T-helper 22 cell (primary cell): ENCODE measurements at regions not wholly inside any gene's neighbourhood (a gene's known extent, or its start where the extent isn't known, plus 50 kb on each side); places are given as distances from the start of the nearest gene placed in this dataset.
"Not testable (repeated sequence)": the region's sequence is repeated elsewhere in the genome, so short reads cannot be mapped to it uniquely, and the experiment has no call there.

Experiments
- DNase-seq: peaks from one replicate; pipeline ENCODE4 v3.0.0-alpha.2; 2020; ENCODE audit warnings: low read depth

DNA sequence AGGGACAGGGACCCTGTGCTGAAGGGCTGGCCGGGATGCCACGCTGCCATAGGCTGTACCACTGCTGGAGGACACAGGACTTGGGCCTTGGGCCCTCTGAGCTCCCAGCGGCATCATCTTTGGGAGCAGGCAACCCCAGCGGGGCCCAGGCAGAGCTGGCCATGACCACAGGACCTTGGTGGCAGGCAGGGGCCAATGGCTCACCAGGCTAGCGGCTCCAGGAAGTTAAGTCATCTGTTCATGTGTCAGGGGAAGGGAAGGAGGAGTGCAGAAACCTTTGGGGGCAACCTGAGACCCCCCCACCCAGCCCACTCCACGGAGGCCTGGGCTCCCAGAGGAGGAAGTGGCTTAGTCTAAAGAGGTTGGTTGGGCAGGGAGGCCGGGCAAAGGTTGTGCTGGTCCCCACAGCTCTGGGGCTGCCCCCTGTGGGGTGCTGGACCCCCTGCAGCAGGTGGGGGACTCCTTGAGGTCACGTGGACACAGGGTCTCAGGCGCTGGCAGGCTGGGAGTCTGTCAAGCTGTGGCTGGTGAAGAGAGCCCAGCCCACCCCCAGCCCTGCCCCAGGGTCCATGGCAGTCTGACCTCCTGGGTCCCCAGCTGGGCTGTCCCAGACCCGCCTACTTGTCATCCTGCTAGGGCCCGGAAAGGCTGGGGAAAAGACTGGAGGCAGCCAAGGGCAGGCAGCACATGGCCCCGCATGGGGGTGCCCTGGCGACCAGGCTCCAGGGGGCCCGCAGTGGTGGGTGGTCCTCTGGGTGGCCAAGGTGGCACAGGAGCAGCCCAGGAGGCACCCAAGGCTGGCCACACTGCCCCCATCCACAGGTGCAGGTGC, 184.3 kb downstream of the IGLL1 start:
- DNase-seq, result no peak

DNA sequence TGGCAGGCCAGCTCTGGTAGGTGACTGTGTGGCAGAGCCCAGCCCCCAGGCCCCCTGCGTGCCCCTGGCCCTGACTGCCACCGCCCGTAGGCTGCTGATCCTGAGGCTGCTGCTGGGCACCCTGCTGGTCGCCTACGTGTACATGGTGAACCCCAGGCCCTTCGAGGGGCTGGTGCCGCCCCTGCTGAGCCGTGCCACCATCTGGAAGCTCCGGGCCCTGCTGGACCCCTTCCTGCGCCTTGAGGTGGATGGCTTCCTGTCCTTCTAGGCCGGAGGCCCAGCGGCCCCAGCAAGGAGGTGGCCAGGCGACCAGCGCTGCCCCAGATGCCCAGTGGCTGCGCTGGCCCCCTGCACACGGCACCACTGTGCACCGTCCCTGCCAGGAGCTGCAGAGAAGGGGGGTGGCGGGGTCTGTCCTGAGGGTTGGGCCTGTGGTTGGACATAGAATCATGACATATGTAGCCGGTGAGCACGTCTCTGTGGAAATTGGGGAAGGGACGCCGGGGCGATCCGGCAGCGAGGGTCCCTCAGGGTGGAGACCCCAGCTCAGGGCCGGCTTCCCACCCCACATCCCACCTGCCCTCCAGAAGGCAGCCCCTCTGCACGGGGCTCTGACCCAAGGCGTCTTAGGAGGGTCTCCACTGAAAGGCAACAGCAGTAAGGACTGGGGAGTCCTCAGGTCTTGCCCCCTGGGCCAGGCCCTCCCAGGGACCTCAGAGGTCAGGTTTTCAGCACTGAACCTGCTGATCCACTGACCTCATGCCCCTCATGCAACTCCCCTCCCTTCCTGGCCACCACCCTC, 185.4 kb downstream of the IGLL1 start:
- no peak for DNase-seq

DNA sequence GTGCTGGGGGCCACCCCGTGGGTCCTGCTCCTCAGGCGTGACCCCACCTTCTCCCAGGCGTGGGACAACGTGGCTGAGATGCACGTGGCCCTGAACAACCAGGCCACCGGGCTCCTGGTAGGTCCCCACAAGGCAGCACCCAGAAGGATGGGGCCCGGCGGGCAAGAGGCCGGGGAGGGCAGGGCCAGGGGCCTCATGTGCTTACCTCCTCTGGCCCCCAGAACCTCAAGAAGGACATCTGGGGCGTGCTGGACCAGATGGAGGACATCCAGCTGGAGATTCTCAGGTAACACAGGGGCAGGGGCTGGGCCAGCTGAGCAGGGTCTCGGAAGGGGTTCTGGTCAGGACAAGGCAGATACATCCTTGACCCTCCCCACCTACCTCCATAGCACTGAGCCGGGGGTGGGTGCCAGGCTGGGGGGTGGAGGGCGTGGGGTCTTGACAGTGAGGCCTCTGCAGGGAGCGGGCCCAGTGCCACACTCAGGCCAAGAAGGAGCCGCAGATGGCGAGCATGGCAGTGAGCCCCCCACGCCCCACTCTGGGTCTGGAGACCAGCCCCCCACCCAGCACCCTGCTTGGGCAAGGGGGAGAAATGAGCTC, 186.3 kb downstream of the IGLL1 start:
- no peak for DNase-seq

DNA sequence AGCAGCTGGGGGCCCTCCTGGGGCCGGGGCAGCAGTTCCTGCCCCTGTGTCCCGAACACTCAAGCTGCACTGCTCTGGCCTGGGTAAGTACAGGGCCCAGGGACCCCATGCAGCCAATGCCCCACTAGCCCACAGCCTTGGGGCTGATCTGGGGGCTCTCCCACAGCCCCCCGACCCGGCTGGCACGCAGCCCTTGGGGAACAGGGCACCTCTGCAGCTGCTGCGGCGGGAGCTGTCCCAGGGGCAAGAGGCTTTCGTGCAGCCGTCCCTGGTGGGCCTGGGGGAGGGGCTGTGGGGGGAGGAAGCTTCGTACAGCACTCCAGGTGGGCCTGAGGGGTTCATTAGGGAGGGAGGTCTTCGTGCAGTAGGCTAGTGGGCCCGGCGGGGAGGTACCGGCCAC, 186.9 kb downstream of the IGLL1 start:
- not testable (repeated sequence) for DNase-seq

DNA sequence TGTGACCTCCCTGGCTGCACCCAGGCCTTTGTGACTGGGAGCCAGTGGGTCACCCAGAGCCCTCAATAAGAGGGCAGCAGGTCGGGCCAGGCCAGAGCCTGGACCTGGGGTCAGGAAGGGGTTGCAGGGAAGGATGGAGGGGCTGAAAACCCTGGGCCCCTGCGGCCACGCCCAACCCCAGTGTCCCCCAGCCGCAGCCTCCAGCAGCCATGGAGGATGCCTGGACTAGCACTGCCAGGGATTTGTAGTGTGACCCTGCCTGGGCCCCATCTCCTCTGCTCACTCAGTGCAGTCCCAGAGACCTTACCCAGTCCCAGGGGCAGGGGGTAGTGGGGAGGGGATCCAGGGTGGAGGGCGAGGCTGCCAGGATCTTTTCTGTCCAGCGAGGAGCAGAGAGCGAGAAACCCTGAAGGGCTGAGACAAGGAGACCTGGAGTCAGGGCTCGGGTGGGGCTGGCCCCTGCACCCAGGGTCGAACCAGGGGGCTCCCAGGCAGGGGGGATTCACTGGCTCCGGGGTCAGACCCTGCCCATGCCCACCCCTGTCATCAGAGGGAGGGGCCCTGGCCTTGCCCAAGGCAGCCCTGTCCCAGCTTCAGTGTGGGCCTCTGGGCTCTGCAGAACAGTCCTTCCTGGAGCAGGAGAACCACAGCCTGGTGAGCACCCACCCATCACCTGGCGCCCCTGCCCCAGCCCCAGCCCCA, 187.5 kb downstream of the IGLL1 start:
- no peak for DNase-seq

DNA sequence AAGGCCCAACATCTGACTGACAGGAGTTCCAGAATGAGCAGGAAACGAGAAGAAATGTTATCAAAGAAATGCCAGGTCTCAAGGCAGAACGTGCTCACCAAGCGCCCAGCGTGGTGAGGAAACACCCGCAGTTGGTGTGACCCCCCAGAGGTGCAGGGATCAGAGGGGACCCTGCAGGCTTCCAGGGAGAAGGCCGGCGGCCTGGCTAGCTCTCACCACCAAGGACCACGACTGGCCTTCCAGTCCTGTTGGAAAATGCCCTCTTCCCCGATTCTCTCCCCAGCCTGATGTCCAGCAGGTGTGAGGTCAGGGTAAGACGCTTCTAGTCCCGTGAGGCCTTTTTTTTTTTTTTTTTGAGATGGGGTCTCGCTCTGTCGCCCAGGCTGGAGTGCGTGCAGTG, 189.1 kb downstream of the IGLL1 start:
- DNase-seq, result no peak

DNA sequence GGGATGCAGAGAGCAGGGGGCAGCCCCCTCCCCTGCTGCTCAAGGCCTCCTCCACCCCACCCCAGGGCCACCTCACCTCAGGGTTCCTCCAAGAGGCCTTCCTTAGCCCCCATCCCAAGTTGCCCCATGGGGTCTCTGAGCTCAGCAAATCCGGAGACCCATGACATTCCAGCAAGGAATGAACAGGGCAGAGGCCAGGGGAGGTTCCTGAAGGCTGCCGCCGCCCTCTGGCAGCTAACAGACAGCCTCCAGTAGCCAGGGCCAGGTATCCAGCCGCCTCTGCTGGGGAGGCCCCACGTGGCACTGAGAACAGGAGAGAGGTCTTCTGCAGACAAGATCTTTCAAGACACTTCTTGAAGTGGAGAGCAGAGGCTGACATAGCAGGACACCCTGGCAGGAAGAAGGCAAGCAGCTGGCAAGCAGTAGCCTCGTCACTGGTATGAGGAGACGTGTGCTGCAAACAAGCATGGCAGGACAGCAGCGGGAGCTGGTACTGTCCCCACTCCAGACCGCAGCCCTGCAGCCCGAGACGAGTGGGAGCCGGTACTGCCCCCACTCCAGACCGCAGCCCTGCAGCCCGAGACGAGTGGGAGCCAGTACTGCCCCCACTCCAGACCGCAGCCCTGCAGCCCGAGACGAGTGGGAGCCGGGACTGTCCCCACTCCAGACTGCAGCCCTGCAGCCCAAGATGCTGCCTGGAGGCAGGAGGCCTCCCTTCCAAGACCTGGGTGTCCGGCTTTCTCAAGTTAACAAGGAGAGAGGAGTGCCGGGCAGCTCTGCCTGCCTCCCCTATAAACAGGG, 190.6 kb downstream of the IGLL1 start:
- DNase-seq, result no peak

DNA sequence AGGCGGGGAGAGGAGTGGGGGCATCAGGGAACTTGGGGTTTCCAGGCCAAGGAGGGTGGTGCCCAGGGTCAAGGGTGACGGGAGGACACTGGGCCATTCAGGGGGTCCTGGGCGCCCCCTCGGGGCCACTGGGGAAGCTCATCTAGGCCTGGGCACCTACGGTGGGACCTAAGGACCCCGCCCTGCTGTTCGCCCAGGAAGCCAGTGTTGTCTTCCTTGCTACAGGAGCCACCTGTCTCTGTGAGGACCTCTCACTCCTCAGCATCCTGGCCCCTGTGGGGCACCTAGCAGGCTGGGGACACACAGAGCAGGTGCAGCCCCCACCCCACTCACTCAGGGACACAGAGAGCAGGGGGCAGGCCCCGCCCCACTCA, 191.6 kb downstream of the IGLL1 start:
- DNase-seq, result no peak

DNA sequence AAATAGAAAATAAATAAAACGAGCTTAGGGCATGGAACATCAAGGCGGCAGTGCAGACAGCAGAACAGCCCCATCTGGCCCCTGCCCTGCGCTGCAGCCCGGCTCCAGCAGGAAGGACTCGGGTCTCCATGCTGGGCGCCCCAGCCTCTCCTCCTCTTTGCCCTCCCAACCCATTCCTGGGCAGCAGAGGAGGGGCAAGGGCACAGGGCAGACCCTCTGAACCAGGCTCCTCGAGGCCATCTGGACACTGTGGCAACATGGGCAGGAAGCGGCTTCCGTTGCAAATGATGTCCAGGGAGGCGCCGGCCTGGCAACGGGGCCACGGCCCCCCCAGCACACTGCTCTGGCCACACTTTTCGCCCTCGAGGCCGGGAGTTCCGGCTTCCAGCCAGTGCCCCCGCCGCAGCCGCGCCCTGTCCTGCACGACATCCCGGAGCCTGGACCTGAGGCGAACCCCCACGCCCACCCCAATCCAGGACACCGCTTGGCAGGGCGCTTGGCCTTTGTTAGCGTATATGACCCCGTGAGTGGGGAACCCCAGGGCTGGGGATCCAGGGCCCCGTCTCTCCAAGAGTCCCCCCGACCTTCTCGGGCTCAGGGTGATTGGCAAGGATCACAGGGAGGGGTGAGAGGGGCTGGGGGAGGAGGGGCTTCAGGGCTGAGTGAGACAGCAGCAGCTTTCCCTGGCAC, 192.1 kb downstream of the IGLL1 start:
- no peak for DNase-seq

DNA sequence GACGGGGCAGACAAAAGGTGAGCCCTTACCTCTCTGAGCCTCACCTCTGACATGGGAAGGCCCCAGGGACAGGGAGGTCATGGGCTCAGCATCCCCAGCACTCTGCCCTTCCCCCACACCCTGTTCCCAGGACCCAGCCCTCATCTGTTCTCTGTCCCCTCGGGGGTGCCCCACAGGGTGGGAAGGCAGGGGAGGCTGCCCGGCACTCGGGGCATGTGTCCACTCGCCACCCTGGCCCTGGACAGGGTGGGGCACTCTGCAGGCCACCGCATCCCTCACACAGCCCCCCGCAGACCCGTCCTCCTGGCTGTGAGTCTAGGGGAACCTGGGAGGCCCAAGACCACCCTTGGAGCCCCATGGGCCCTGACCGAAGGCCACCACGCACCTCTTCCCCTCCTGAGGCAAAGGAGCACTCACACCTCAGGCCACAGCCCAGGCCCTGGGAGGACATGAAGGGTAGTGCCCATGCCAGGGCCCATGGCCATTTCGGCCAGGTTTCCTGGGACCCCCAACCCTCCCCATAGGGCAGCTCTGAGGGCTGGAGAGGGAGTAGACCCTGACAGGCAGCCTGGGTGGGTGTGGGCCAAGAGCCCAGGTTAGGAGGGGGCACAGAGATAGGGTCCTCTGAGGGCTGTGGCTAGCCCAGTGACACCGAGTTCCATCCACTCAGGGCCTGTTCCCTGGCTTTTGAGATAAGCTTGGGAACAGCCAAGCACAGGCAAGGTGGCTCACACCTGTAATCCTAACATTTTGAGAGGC, 193.1 kb downstream of the IGLL1 start:
- no peak for DNase-seq

DNA sequence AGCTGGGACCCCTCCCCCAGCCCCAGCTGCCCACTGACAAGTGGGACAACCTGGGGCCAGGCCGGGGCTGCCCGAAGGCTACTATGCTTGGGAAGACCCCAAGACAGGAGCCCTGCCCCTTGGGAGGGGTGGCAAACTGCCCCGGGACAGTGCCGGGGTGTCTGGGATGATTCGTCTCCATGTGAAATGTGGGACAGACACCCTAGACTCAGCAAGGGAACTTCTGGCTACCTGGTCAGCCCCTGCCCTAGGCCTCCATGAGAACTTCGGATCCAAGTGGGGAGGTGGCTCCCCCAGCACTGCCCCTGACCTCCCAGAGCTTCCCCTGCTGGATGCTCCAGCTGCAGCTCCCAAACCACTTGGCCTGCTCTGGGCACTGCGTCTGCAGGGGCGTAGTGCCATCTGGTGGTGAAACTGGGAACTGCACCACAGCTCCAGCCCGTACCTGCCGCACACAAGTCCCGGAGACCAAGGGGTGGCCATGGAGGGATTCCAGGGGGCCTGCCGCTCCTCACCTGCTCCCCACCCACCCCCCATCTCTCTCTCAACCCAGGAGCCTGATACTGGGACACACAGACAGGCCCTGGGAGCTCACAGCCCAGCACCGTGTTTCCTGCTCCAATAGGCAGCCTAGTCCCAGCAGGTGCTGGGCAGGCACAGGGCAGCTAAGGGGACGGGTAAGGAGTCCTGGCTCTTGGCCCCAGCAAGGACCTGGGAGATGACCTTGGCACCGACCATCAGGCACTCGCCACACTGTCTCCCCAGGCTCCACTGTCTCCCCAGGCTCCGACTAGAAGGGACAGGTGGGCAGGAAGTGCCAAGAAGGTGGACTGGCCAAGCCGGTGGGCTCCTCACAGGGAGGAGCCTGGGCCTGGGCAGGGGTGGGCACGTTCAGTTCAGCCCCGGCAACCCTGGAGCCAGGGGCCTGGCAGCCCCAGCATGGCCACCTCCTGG, 194.1 kb downstream of the IGLL1 start:
- DNase-seq, result peak; percentile 41

DNA sequence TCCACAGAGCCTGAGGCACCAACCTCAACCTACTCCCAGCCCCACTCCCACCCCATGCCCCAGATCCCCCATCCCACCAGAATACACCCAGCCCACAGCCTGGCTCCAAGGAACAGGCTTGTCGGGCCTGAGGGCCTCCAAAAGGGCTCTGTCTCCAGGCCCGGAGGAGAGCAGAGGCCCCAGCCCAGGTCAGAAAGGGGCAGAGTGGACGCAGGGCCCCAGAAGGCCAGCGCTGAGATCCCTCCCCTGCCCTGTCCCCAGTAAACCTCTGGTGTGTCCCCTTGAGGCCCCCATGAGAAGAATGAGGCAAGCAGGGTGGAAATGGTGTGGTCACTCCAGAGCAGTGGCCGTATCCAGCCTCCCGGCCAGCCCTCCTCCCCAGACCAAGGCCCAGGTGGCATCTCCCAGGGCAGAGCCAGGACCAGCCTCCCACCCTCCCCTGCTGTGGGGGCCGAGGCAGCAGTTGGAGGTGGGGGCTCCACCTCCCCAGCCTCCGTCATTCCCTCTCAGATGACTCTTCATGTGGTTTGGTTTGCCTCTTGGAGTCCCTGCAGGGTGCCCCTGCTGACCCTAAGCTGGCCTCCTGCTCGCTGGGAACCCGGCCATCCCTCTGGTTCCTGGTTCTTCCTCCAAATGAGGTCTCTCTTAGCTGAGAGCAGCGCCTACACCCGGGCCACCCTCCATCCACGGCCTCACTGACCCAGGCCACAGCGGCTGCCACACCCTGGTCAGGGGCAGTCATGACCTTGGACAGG, 195.0 kb downstream of the IGLL1 start:
- no peak for DNase-seq

DNA sequence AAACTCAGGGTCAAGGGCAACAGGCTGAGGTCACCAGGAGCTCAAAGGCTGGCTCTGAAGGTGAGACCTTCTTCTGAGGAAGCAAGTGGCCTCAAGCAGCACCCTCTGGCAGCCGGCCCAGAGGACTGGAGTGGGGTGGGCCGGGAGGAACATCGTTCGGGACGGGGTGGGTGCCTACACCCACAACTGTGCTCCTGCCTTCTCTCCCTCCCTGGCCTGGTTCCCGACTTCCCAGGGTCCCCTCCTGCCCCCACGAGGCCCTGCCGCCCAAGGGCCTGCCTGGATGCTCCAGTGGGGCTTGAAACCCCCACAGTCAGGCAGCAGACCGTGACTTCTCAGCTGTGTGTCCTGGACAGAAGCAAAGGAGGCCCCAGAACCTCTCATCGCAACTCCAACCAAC, 195.7 kb downstream of the IGLL1 start:
- no peak for DNase-seq

DNA sequence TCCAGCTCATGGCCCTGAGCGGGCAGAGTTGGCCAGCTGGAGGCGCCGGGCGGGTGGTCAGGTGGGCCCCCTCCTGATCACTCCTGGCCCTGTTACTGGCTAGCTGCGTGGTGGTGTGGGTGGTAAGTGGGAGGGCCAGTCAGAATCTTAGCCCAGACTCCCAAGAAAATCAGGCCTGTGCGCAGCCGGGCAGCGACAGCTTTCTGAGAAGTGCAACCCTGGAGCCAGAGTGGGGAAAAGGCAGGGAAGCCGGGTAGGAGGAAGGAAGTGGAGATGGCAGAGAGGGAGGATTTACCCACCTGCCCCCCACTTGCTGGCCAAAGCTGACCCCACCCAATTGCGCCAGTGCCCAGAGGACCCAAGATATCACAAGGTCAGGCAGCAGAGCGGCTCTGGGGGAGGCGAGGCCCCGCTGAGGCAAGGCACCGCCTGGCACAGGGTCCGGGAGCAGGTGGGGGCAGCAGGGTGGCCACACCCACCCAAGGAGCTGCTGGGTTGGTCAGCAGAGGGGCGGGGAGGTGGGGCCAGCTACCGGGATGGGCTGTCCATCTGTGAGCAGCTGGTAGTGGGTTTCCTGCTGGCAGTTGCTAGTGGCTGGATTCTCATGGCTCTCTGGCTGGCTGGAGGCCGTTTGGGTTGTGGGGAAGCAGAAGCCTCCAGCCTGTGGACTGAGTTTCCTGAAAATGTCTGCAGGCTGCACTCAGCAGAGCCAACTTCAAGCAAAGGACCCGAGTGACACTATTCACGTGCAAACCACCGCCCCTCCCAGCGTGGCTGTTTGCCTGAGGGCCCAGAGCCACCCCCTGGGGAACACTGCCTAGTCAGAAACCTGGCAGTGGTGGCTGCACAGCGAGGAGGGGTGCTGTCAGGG, 196.4 kb downstream of the IGLL1 start:
- DNase-seq, result no peak

DNA sequence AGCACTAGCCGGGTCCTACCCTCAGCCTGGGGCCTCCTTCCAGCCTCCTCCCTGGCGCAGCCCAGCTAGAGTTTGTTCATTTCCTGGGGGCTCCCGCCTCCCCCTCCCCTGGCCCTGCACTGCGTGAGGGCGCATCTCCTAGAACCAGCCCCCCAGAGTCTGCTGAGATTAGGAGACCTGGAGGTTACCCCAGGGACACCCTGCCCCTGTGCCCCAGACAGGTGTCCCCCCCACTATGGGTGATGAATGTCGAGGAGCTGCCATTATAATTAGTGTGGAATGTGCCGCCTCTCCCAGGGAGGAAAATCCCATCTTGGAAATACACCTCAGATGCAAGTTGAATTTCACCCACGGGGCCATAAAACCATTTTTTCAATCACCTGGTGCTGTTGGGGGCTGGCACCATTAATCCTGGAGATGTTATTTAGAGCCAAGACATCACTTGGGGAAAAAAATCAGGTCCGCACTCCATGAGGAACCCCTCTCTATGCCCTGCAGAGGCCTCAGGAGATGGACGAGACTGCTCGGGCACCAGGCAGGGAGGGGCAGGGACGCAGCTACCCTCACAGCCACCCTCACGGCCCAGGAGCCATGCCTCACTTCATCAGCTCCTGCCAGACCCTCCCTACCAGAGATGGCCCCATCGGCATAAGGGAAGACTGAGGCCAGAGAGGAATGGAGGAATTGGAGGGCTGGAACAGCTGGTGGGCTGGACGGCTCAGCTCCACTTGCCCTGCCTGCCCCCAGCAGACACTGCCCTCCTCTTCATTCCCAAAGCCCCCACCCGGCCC, 197.5 kb downstream of the IGLL1 start:
- DNase-seq, result no peak

DNA sequence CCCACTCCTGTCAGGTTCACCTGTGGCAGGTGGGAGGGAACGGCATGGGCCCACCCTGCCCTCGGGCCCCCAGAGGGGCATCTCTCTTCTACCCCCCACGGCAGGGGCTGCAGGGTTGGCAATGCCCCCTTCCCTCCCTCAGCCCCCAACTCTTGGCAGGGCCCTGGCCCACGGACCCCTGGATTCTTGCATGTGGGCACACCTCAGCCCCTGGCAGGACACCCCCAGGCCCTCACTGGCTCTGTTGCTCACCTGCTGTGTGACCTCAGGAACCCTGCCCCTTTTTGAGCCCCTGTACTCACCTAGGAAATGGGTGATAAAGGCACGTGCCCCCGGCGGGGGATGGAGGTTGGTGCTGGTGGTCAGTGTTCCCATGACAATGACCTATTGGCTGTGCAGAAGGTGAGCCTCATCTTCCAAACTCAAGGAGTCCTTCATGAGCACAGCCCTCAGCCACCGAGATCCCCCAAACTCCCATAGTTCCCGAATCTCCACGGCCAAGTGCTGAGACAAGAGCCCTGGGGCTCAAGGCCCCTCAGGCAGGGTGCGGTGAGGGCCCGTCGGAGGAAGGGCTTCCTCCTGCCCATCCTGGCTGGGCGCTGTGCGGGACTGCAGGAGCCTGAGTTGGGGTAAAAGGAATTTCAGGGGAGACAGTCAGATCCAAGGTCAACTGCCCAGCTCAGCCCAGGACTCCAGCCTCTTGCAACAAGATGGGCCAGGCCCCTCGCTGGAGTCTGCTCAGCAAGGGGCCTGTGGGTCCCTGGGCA, 198.2 kb downstream of the IGLL1 start:
- no peak for DNase-seq
